HS-27A (cell line): ENCODE measurements at regions not wholly inside any gene's neighbourhood (a gene's known extent, or its start where the extent isn't known, plus 50 kb on each side); places are given as distances from the start of the nearest gene placed in this dataset.
"Not testable (repeated sequence)": the region's sequence is repeated elsewhere in the genome, so short reads cannot be mapped to it uniquely, and the experiment has no call there.

ENCODE experiments used
- DNase-seq: peaks from one replicate; pipeline ENCODE4 v3.0.0-alpha.2; 2012; ENCODE audit warnings: low read depth, missing footprints

DNA sequence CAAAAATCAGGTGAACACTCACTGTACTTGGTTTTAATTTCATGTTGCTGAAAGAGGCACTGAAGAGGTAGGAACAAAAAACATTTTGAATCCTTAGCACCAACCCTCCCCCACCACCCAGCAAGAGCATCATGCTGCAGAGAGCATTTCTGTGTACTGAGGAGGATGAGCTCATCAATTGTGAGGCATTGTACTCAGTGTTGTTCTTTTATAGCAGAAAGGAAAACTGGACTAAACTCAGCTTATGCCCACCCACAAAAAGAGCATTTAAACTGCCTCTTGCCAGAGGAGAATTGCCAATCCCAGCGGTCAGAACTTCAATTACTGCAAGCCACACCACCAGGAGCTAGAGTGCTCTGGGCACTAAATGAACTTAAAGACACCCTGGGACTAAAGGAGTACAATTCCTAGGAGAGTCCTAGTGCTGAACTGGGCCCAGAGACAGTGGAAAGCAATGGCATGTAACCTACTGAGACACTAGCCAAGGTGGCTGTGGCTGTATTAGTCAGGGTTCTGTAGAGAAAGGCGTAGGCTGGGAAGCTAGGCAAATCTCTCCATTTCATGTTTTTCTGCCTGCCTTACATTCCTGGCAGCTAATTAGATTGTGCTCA lies 280.7 kb upstream of the KLHL4 start:
- DNase-seq: no peak

DNA sequence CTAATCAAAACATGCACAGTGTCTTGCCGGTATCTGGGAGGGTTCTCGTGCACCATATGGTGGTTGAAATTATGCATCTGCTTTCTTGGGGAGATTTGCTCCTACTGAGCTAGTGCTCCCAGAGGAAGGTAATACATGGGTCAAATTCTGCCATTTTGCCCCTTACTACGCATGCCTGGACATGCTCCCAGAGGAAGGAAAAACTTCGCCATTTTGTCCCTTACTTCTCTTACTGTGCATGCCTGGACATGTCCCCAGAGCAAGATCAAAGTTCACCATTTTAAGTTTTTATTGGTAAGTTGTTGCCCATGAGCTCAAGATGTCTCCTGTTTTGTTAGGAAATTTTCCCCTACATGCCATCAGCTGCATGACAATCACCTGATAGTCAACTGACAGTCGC lies 252.1 kb upstream of the KLHL4 start:
- DNase-seq: no peak

DNA sequence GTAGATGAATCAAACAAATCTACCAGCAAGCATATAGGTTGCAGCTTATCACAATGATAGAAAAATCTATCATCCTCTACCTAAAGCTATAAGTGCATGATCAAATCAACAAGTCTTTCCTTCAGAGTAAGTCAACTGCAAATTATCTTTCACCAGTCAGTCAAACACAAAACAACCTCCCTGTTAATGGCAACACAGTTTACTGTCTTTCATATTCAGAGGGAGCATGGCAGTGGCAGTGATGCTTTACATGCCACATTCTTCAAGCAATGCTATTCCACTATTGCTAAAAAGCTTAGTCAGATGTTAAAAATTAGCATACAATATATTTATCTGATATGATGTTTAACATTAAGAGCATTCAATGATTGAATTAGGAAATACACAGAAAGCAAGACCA lies 245.1 kb upstream of the KLHL4 start:
- DNase-seq: no peak

DNA sequence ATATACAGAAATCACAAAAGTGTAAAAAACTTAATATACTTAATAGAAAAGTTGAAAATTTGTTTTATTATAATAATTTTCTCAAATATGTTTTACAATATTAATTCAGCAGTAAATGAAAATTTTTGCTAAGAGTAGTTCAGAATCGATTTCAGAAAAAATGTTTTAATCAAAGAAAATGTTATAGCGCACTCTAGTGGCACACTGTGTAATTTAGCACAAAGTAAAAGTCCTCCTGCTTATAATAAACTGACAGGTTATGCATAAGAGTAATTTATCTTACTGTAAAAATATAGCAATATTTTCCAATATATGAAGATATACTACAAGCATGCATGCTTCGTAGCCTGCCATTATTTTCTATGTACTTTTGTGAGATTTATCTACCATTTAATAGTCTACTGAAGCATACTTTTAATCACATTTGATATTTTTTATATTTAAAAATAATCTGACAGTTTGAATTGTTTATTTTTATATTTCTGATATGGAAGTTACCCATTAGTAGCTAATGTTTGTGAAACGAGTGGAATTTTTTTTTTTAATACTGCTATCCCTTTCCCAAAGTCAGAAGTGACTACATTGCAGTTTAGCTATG lies 217.9 kb upstream of the KLHL4 start:
- no peak for DNase-seq

DNA sequence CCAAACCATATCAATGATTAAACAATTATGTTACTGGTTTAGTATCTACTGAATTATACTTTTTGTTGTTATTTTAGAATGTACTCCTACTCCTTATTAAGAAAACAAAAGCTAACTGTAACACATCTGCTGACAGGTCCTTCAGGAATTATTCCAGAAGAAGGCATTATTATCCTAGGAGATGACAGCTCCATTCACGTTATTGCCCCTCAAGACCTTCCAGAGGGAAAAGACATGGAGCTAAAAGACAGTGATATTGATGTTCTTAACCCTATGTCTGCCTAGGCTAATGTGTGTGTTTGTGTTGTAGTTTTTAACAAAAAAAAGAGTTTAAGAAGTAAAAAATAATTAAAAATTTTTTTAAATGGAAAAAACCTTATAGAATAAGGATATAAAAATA lies 206.8 kb upstream of the KLHL4 start:
- DNase-seq: no peak

DNA sequence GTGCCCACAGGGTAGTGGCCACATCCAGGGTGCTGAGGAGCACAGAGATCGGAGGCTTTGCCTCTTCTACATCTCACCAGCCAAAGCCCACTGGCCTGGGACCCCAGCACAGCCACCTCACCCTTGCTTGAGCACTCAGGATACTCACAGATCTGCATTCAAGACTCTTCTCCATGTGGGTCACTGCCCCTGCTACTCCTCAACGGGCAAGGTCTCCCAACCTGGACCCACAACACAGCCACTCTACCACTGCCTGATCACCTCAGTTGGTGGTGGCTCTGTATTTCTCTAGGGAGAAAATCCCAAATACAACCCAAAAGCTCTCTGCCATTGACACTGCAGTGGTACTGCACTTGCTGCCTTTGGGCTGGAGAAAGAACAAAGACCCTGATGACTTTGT lies 190.3 kb upstream of the KLHL4 start:
- DNase-seq: no peak

DNA sequence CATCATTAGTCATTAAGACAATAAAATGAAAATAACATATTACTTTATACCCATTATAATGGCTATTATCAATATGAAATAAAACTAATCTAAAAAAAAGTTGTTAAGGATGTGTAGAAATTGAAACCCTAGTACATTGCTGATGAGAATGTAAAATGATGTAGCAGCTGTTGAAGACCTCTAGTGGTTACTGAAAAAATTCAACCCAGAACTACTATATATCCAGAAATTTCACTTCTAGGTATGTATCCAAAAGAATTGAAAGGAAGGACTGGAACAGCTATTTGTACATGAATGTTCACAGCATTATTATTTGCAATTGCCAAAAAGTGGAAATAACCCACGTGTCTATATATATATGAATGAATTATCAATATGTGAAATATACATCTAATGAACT lies 180.3 kb upstream of the KLHL4 start:
- DNase-seq: no peak

DNA sequence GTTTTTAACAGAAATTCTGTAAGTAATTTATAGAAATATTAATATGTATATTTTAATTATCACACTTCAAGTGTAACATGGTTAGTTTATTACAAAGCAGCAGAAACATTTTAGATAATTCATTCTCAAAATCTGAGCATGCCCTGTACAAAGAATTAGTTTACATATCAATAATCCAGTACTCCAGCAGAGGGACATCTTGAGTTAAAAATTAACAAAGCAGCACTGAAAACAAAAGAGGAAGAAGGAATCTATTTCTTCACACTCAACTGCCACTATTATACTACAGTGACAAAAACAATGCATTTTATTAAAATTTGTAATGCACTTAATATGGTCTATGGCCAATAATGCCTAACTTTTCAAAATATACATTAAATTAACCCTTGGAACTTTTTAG lies 179.1 kb upstream of the KLHL4 start:
- no peak for DNase-seq

DNA sequence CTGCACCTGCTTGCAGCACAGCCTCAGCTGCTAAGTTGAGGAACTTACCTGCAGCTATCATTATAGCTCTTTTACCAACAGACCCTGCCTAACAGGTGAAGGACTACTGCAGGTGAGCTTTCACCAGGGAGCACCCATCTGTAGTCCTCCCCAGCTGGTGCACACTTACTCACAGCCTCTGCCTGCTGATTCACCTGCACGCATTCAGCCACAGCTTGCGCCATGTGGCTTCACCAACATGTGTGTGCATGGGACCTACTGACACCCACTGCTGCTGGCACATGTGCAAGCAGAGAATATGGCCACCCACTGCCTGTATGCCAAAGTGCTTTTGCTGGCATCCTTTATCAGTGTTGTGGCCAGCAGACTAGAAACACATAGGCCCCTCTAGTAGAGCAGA lies 146.7 kb upstream of the KLHL4 start:
- DNase-seq: no peak

DNA sequence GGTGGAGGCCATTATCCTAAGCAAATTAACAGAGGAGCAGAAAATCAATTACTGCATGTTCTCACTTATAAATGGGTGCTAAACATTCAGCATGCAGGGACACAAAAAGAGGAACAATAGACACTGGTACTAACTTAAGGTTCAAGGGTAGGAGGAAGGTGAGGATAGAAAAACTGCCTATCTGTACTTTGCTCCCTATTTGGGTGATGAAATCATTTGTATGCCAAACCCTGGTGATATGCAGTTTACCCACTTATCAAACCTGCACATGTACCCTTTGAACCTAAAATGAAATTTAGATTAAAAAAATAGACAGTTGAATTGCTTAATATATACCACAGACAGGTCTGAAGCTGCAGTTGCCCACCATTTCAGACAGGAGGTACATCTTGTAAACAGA lies 143.3 kb upstream of the KLHL4 start:
- no peak for DNase-seq

DNA sequence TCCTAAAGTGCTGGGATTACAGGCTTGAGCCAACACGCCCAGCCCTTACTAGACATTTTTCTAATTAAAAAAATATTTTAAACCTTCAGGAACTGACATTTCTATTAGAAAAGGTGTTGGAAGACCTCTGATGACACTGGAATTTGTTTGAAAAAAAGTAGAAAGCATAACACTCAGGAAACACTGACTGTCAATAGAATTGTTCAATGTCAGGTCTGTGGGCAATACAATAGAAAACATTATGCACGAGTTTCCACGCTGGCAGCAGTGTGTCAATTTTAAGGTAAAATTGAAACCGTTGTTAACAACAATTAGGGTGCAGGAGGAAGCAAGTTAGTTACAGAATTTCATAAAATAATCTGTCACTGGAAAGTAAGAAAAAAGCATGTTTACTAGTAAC lies 140.7 kb upstream of the KLHL4 start:
- no peak for DNase-seq

DNA sequence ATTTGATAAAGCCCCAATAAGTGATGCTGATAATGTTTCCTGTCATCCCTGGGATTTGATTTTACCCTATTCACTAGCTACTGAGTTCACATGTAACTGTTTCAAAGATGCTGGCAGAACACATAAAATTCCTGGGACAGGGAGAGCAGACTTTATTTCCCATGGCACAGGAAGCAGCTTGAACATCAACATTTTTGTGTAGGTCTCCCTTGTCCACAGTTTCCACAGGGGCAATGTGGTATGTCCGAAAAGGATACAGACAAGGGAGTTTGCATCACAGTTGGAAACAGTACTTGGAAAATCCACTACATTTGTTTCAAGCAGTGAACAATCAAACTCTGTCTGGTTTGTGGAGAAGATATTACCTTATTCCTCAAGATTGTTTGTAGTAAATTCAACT lies 129.2 kb upstream of the KLHL4 start:
- no peak for DNase-seq

DNA sequence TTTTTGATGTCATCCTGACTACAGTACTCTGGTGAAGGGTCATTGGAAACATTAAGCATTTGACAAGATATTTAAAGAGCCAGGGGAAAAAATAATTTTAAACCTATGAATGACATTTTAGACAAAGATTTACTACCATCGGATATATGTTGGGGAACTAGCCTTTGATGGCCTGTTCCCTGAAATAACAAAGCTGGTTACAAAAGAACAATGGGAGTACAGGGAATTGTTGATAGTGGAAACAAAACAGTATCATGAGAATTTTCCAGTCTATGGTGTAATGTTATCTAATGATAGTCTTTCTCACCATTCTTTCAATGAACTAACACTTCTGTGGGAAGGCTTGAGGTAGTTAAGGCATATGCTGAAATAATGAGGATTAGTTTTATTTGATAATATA lies 125.9 kb upstream of the KLHL4 start:
- DNase-seq: no peak

DNA sequence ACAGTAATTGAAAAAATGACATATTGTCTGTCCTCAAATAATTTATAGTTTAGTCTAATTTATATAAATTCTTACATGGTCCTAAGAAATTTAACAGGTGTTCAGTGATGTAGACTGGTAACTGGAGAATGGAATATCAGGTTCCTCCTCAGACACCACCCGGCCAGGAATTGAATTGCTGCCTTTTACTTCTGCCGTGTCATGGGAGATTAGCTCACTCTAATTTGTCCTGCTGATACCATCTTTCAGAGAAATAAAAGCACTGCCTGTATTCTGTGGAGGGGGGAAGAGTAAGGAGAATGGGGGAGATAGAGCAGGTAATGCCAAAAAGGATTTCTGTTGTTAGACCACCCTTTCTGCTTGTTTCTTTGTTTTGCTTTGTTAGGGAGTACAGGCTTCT lies 125.2 kb upstream of the KLHL4 start:
- no peak for DNase-seq

DNA sequence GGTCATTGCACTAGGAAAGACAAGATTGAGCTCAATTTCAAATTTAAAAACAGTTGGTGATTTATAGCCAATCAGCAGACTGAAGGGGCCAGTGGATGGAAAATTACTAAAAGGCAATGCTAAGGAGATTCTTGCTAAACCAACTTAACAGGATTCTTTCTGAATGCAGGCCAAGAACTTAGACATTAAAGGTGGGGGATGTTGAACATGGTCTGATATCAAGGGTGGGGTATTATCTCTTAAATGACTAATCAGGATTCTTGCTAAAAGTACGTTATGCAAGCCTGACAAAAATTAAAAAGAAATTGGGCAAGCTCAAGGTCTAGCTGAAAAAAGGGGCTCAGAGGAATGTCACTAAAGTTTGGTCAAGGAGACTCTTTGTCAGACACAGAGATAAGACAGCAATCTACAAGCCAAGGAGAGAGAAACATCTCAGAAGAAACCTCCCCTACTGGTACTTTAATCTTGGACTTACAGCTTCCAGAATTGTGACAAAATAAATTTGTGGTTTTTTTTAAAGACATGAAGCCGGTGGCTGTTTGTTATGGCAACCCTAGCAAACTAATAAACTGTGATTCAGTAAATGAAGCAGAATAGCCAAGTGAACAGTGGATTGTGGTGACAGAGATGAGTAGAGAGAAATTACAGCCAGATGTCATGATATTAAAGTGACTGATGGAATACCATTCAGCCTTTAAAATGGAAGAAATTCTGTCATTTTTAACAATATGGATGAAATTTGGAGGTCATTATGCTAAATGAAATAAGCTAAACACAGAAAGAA lies 120.3 kb upstream of the KLHL4 start:
- no peak for DNase-seq

DNA sequence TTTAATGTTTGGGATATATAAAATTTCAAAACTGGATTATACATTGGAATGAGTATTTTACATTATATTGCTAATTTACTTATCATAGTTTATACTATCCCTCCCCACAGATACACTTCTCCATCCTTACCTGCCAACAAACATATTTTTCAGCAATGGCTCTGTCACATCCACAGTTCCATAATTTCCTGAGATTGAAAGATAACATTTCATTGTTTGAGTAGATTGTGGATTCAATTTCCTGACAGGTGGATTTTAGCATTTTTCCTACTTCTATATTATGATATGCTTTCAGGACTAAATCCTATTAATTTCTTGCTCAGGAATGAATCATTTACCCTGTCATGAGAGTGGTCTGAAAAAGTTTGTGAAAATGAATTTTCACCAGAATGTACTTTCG lies 115.3 kb upstream of the KLHL4 start:
- no peak for DNase-seq

DNA sequence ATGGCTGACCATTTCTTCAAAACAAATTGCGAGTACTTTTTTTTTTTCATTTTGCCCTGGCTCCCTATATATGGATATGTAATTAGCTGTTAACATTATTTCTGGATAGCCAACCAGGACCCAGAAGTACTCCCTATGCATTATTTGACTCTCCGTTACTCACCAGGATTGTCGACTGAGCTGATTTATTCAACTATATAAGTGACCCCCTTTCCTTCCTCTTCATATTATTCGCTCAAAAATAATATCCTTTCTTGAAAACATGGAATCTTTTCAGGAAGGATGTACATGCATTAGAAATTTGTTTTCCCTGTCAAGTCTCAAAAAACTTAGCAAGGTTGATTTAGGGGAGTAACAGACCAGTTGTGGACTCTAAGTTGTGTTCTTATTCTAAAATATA lies 114.1 kb upstream of the KLHL4 start:
- DNase-seq: no peak

DNA sequence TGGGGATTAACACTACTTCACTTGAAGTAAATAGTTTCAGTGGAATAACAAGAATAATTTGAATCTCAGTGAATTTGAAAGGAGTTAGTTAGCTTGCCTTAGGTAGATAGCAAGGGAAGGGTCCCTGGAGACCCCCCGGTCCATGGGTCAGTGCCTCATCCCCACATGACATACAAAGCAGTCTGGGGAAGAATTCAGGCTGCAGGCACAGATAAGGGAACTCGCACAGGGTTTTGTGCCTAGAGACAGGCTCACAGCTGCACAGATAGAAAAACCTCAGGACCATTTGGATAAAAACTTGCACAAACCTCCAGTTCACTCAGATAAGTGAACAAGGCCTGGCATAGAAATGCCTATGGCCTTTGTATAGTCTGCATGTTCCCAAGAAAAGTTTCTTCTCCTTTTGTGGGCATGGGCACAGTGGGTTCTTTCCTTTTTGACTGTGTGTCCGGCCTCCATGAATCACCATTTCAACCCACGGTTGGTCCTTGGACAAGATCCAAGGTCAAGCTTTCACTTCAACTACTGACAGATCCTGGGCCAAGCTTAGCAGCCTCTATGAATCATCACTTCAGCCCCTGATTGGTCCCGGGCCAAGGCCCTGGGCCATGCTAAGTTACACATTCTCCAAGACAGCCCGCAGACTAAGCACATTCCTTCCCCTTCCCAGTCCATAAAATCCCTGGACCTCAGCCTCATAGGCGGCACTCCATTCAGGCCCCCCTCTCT lies 108.3 kb upstream of the KLHL4 start:
- DNase-seq: peak; percentile 2

DNA sequence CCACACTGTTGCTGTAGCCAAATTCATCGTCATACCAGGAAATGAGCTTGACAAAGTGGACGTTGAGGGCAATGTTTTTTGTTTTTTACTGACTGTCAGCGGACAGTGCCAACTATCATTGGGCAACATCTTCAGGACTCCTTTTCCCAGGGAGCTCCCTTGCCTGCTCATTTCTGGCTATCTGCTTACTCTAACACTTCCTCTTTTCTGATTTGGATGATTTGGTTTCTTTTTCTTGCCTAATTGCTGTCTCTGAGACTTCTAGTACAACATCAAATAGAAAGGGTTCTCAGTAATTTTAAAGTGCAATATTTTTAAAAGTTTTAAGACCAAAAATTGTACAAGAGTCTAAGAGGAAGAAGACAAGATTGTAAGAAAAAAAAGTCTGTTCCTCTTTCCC lies 92.0 kb upstream of the KLHL4 start:
- DNase-seq: no peak

DNA sequence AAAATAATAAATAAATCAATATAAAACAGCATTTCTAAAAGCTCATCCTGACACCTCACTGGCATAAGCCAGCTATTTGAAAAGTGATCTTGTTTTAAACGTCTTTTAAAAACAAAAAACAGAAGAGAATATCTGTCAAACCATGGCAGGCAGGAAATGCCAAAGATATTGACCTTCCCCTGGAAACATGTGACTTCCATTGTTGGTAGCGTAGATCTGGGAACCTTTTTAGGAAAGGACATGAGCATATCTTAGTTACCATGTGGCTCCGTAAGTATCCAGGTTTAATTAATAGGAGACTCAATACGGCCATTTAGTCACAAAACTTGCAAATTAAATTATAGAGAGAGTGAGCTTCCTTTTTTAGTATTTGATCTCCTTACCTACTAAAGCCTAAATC lies 83.0 kb upstream of the KLHL4 start:
- DNase-seq: no peak

DNA sequence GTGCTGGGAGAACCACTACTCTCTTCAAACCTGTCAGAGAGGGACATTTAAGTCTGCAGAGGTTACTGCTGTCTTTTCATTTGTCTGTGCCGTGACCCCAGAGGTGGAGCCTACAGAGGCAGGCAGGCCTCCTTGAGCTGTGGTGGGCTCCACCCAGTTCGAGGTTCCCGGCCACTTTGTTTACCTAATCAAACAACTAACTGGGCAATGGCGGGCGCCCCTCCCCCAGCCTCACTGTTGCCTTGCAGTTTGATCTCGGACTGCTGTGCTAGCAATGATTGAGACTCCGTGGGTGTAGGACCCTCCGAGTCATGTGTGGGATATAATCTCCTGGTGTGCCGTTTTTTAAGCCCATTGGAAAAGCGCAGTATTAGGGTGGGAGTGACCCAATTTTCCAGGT lies 69.0 kb upstream of the KLHL4 start:
- not testable (repeated sequence) for DNase-seq

DNA sequence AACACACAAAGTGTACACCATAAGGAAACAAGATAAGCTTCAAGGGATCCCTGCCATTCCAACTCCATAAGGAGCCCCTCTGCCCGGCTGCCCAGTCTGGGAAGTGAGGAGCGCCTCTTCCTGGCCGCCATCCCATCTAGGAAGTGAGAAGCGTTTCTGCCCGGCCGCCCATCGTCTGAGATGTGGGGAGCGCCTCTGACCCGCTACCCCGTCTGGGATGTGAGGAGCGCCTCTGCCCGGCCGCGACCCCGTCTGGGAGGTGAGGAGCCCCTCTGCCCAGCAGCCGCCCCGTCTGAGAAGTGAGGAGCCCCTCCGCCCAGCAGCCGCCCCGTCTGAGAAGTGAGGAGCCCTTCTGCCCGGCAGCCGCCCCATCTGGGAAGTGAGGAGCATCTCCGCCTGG lies 51.8 kb upstream of the KLHL4 start:
- not testable (repeated sequence) for DNase-seq
